ENCODE measurements at regions not wholly inside any gene's neighbourhood (a gene's known extent, or its start where the extent isn't known, plus 50 kb on each side); places are given as distances from the start of the nearest gene placed in this dataset.

DNA sequence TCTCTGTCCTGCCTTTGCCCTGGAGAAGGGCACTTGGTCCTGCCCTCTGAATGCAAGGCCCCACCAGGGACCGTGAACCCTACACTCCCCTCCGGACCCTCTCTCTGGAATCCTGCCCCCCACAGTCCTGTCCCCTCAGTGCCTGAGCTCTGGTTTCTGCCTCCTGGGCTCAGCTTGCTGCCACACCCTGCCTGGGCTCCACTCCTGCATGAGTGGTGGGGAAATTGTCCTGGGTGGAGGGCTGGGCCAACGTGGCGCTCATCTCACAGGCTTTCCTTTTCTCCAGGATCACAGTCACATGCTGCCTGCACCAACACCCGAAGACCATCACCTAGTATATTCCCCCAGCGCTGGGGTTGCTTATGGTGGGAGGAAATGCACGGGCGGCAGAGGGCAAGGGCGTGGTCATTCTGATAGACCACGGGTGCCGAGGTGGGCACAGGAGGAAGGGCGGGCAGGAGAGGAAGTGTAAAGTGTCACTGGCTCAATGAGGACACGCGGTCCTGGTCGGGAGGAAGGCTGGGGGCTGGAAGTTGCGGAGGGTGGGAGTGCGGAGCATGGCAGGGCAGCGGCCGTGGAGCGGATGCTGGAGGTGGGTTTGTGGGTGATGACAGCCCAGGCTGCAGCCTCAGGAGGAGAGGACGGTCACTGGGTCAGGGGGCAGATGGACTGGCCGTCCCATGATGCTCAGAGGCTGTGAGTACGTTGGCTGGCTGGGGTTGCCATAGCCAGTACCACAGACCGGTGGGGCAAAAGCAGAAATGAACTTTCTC, 99.5 kb downstream of the KIF26A start:
- H3K4me3 ChIP-seq: no peak overlapping the region
- H3K27ac ChIP-seq: no peak overlapping the region
- H3K27me3 ChIP-seq: no peaks in the 10 kb centered on the region
- DNase-seq: peak in 4 of 7 donors; percentile 8 to 35 (median 12)
- peaks cover 0 to 19% (median 0%) of the 10 kb centered on the region in 3 donors for H3K9me3 ChIP-seq (replicated peaks in 1 of 3)
- H3K4me1 ChIP-seq (replicated peaks in 1 of 2): no peaks in the 10 kb centered on the region
- TF ChIP-seq, protein P1, sequence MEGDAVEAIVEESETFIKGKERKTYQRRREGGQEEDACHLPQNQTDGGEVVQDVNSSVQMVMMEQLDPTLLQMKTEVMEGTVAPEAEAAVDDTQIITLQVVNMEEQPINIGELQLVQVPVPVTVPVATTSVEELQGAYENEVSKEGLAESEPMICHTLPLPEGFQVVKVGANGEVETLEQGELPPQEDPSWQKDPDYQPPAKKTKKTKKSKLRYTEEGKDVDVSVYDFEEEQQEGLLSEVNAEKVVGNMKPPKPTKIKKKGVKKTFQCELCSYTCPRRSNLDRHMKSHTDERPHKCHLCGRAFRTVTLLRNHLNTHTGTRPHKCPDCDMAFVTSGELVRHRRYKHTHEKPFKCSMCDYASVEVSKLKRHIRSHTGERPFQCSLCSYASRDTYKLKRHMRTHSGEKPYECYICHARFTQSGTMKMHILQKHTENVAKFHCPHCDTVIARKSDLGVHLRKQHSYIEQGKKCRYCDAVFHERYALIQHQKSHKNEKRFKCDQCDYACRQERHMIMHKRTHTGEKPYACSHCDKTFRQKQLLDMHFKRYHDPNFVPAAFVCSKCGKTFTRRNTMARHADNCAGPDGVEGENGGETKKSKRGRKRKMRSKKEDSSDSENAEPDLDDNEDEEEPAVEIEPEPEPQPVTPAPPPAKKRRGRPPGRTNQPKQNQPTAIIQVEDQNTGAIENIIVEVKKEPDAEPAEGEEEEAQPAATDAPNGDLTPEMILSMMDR (IDR thresholded peaks at IDR 0.05): no peak
- TF ChIP-seq POLR2A (IDR thresholded peaks at IDR 0.05): no peak
- WGBS, 4 donors: 80 to 95% (median 86%) methylated on average over 21 to 24 of the region's 24 CpGs
- intact Hi-C loops (cut with DNase I): no loop called here
- H3K36me3 ChIP-seq (replicated peaks in 1 of 2): no peaks in the 10 kb centered on the region

DNA sequence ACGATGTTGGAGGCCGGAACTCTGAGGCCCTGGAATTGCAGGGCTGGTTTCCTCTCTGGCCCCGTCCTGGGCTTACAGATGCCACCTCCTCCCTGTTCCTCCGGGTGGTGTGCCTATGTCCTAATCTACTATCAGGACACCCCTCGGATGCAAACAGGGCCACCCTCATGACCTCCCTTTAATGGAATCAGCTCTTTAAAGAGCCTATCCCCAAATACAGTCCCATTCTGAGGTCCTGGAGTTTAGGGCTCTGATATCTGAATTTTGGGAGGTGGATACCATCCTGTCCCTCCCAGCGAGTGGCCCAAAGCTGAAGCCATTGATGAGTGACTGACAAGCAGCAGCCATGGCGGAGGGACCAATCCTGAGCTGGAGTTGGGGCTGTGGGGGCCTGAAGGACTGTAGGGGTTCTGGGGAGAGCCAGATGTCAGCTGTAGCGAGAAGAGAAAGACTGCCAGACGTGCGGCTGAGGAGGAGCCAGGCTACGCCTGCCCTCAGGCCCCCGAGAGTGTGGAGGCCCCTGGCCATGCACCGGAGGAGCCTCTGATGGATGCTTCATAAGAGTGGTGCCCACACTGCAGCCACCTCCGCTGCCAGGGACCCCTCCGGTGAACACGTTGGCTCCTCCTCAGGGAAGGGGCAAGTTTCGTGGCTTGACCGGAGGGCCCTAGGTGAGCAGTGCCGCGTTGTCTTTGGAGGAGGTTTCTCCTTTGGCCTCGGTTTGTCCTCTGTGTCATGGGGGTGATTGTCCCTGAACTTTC, 100.2 kb downstream of the KIF26A start:
- H3K9me3 ChIP-seq (replicated peaks in 1 of 3): peaks cover 0 to 17% (median 0%) of the 10 kb centered on the region in 3 donors
- TF ChIP-seq, protein P1 (IDR thresholded peaks at IDR 0.05): no peak
- no peak for TF ChIP-seq POLR2A (IDR thresholded peaks at IDR 0.05)
- no peaks in the 10 kb centered on the region for H3K27me3 ChIP-seq
- H3K4me1 ChIP-seq (replicated peaks in 1 of 2): no peaks in the 10 kb centered on the region
- H3K36me3 ChIP-seq (replicated peaks in 1 of 2): no peaks in the 10 kb centered on the region
- H3K4me3 ChIP-seq: no peak overlapping the region
- intact Hi-C loops (cut with DNase I): no loop called here
- DNase-seq: peak in 3 of 7 donors; percentile 5 to 37 (median 11)
- H3K27ac ChIP-seq: no peak overlapping the region
- 80 to 91% (median 89%) methylated on average over 16 to 21 of the region's 21 CpGs for WGBS, 4 donors

DNA sequence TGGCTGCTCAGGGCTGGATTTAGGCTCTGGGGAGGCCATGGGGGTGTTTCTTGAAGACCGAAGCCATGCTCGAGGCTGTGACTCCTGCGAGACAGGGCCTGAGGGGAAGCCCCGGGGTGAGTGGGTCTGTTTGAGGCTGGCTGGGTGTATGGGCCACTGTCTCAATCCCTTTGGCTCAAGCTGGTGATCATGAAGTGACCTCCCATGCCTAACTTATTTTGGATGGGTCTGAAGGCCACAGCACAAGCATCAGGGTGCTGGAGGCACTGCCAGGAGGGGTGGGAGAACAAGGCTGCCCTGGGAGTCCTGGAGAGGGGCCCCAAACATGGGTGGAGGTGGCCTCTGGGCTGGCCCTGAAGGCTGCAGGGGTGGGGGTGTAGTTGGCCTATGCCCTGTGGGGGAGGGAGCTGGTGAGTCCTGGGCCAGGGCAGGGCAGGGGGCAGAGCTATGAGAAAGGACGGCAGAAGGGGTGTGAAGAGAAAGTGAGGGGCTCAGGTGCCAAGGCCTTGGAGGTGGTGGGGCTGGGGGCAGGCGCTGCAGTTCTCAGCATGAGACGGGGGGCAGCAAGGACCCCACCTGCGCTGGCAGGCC, 100.9 kb downstream of the KIF26A start:
- Histone ChIP-seq H3K4me3 (no peak overlapping the region), H3K36me3 (replicated peaks in 1 of 2) (no peaks in the 10 kb centered on the region), H3K9me3 (replicated peaks in 1 of 3) (peaks cover 0 to 10% (median 0%) of the 10 kb centered on the region in 3 donors), H3K27ac (no peak overlapping the region), H3K27me3 (no peaks in the 10 kb centered on the region), H3K4me1 (replicated peaks in 1 of 2) (no peaks in the 10 kb centered on the region)
- TF ChIP-seq POLR2A (IDR thresholded peaks at IDR 0.05): no peak
- TF ChIP-seq, protein P1 (IDR thresholded peaks at IDR 0.05): no peak
- 69 to 86% (median 78%) methylated on average over 5 to 8 of the region's 8 CpGs for WGBS, 4 donors
- peak in 5 of 7 donors; percentile 6 to 31 (median 13) for DNase-seq
- intact Hi-C loops (cut with DNase I): no loop called here

DNA sequence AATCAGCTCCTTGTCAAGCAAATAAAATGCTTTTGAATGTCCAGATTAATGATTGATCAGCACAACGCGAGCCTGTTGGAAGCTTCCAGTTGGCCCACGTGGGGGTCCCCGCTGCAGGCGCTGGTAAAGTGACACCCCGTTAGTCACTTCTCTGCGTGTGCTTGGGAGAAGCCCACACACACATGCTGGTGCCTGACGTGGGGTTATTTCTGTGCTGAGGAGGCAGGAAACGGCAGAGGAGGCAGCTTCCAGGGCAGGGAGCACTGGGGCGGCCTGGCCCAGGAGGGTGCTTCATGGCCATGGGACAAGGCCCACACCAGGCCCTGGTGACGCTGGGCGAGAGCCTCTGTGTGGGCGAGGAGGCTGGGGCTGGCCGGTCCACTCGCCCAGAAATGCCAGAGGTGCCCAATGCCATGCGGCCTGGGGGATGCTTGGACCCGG, 101.5 kb downstream of the KIF26A start:
- intact Hi-C loops (cut with DNase I): no loop called here
- Histone ChIP-seq H3K9me3 (replicated peaks in 1 of 3) (peaks cover 0 to 6% (median 0%) of the 10 kb centered on the region in 3 donors), H3K27me3 (no peaks in the 10 kb centered on the region), H3K27ac (no peak overlapping the region), H3K4me1 (replicated peaks in 1 of 2) (no peaks in the 10 kb centered on the region), H3K36me3 (replicated peaks in 1 of 2) (no peaks in the 10 kb centered on the region), H3K4me3 (no peak overlapping the region)
- TF ChIP-seq POLR2A (IDR thresholded peaks at IDR 0.05): no peak
- TF ChIP-seq, protein P1 (IDR thresholded peaks at IDR 0.05): no peak
- WGBS, 4 donors: 70 to 86% (median 78%) methylated on average over 11 to 17 of the region's 17 CpGs
- DNase-seq: peak in 4 of 7 donors; percentile 10 to 34 (median 11)

Data from adrenal gland (tissue), 9 donors.